Stomach (tissue), 4 donors: ENCODE measurements at regions not wholly inside any gene's neighbourhood (a gene's known extent, or its start where the extent isn't known, plus 50 kb on each side); places are given as distances from the start of the nearest gene placed in this dataset.

ENCODE experiments used
- CTCF ChIP-seq, 7 experiments: fragments of 450-650 bp in 4 of 7; fragments of 200-600 bp in 3 of 7; sonication (generic) in 3 of 7; IDR thresholded peaks; one replicate each; pipeline ENCODE4 v1.5.1; 2016 to 2019; ENCODE audit warnings: antibody characterized with exemption in 7 of 7, control low read depth in 2 of 7, mild to moderate bottlenecking in 1 of 7
- EP300 ChIP-seq: sonication (generic); formaldehyde crosslinking; IDR thresholded peaks from one replicate; pipeline ENCODE4 v1.6.1; 2017; ENCODE audit warnings: antibody characterized with exemption
- POLR2AphosphoS5 ChIP-seq, 3 donors: sonication (generic); formaldehyde crosslinking; IDR thresholded peaks; one replicate each; pipeline ENCODE4 v1.6.1; 2016; ENCODE audit warnings: antibody characterized with exemption in 3 of 3

GRCh38 chr6:105784179-105784578 is 302.0 kb upstream of the PRDM1 start:
- no peak for TF ChIP-seq CTCF (IDR thresholded peaks at IDR 0.05)
- no peak for TF ChIP-seq EP300
- TF ChIP-seq POLR2AphosphoS5 (IDR thresholded peaks at IDR 0.05), result no peak
